CD14-positive monocyte (primary cell): ENCODE measurements at regions not wholly inside any gene's neighbourhood (a gene's known extent, or its start where the extent isn't known, plus 50 kb on each side); places are given as distances from the start of the nearest gene placed in this dataset.
A peak's percentile ranks its signal among the peaks of the same experiment; 100 is the strongest.

Source experiments
- DNase-seq, 3 donors: peaks; one replicate each; pipeline ENCODE4 v3.0.0-alpha.2; 2011 to 2022
- H2AFZ ChIP-seq: 2 replicates; pipeline ENCODE4 v1.6.0; 2012; ENCODE audit warnings: mild to moderate bottlenecking, low read depth, low read length, inconsistent platforms; ENCODE audit not compliant: insufficient read depth, poor library complexity, severe bottlenecking
- H3K27ac ChIP-seq, 2 donors: 1 replicate in 1 of 2; 2 replicates in 1 of 2; pipeline ENCODE4 v1.5.1; 2012 to 2013; ENCODE audit warnings: low read length in 2 of 2, control low read depth in 1 of 2, inconsistent platforms in 1 of 2, low read depth in 1 of 2, mild to moderate bottlenecking in 1 of 2
- H3K27me3 ChIP-seq, 2 donors: one replicate each; pipeline versions ENCODE4 v1.6.0 to v1.6.1; 2011 to 2013; ENCODE audit warnings: low read length in 2 of 2; ENCODE audit not compliant: control insufficient read depth in 2 of 2, insufficient read depth in 2 of 2
- H3K36me3 ChIP-seq, 2 donors: replicated peaks in 1 of 2; 1 replicate in 1 of 2; 2 replicates in 1 of 2; pipeline versions ENCODE4 v1.5.1 to v1.6.1; 2012 to 2013; ENCODE audit warnings: low read length in 2 of 2, control low read depth in 1 of 2, inconsistent platforms in 1 of 2, mild to moderate bottlenecking in 1 of 2; ENCODE audit not compliant: insufficient read depth in 2 of 2, control insufficient read depth in 1 of 2
- H3K4me1 ChIP-seq, 2 donors: 1 replicate in 1 of 2; 2 replicates in 1 of 2; pipeline versions ENCODE4 v1.5.1 to v1.6.1; 2012 to 2013; ENCODE audit warnings: low read length in 2 of 2, control low read depth in 1 of 2, inconsistent platforms in 1 of 2, mild to moderate bottlenecking in 1 of 2, moderate library complexity in 1 of 2; ENCODE audit not compliant: insufficient read depth in 2 of 2, control insufficient read depth in 1 of 2
- H3K4me2 ChIP-seq: replicated peaks from 2 replicates; pipeline ENCODE3; 2012; ENCODE audit warnings: low read length, moderate library complexity, mild to moderate bottlenecking; ENCODE audit not compliant: poor library complexity, severe bottlenecking; ENCODE audit errors: extremely low read depth
- H3K4me3 ChIP-seq, 3 experiments: fragments of 200-600 bp in 1 of 3; sonication (generic) in 1 of 3; replicated peaks in 1 of 3; 1 replicate in 2 of 3; 2 replicates in 1 of 3; pipeline ENCODE4 v1.5.1; 2011 to 2013; ENCODE audit warnings: low read length in 3 of 3, mild to moderate bottlenecking in 3 of 3, control low read depth in 2 of 3, low read depth in 2 of 3, inconsistent platforms in 1 of 3, moderate library complexity in 1 of 3
- H3K79me2 ChIP-seq: 2 replicates; pipeline ENCODE4 v1.6.0; 2012; ENCODE audit warnings: mild to moderate bottlenecking, control low read depth, inconsistent platforms, low read length, moderate library complexity; ENCODE audit not compliant: insufficient read depth
- H3K9ac ChIP-seq: 2 replicates; pipeline ENCODE4 v1.6.0; 2017; ENCODE audit warnings: low read length, mild to moderate bottlenecking; ENCODE audit not compliant: insufficient read depth, poor library complexity, severe bottlenecking
- H3K9me3 ChIP-seq, 2 donors: replicated peaks in 1 of 2; 1 replicate in 1 of 2; 2 replicates in 1 of 2; pipeline versions ENCODE4 v1.5.1 to v1.6.1; 2012 to 2013; ENCODE audit warnings: low read length in 2 of 2, control low read depth in 1 of 2; ENCODE audit not compliant: control insufficient read depth in 1 of 2, insufficient read depth in 1 of 2
- H4K20me1 ChIP-seq: 2 replicates; pipeline ENCODE4 v1.6.0; 2012; ENCODE audit warnings: mild to moderate bottlenecking, low read length, control low read depth, moderate library complexity; ENCODE audit not compliant: insufficient read depth
- H3K27ac Mint-ChIP-seq, 7 donors: one replicate each; pipeline ENCODE4 v1.8.0; 2020; ENCODE audit warnings: mild to moderate bottlenecking in 7 of 7, mixed read lengths in 7 of 7, moderate library complexity in 6 of 7, inconsistent platforms in 2 of 7
- H3K27me3 Mint-ChIP-seq, 3 donors: one replicate each; pipeline ENCODE4 v1.8.0; 2021 to 2022; ENCODE audit warnings: low read depth in 3 of 3, mild to moderate bottlenecking in 3 of 3, mixed read lengths in 3 of 3, moderate library complexity in 3 of 3, inconsistent platforms in 1 of 3
- H3K36me3 Mint-ChIP-seq, 2 donors: one replicate each; pipeline ENCODE4 v1.8.0; 2020; ENCODE audit warnings: mixed read lengths in 2 of 2, inconsistent platforms in 1 of 2, mild to moderate bottlenecking in 1 of 2
- H3K4me1 Mint-ChIP-seq: one replicate; pipeline ENCODE4 v1.8.0; 2020; ENCODE audit warnings: mild to moderate bottlenecking, mixed read lengths
- H3K4me3 Mint-ChIP-seq, 2 donors: one replicate each; pipeline ENCODE4 v1.8.0; 2020; ENCODE audit warnings: mild to moderate bottlenecking in 2 of 2, mixed read lengths in 2 of 2, moderate library complexity in 1 of 2
- H3K9me3 Mint-ChIP-seq, 7 donors: one replicate each; pipeline ENCODE4 v1.8.0; 2020 to 2022; ENCODE audit warnings: mixed read lengths in 7 of 7, mild to moderate bottlenecking in 6 of 7, moderate library complexity in 6 of 7, inconsistent platforms in 2 of 7
- CTCF ChIP-seq: fragments of 200-600 bp; IDR thresholded peaks from one replicate; pipeline ENCODE4 v1.8.0; 2022; ENCODE audit warnings: antibody characterized with exemption, mild to moderate bottlenecking
- WGBS: methylation state at CpG from one replicate; pipeline ENCODE4 v1.1.5; 2013; ENCODE audit warnings: missing lambda C conversion rate; ENCODE audit not compliant: insufficient coverage; 5-methylcytosine and 5-hydroxymethylcytosine counted together
- intact Hi-C, 2 donors: fragments of 100-400 bp; cut with micrococcal nuclease; formaldehyde crosslinking; loops; one replicate each; pipeline versions ENCODE4 v1.15.0 to v1.15.1; 2023

- Mint-ChIP-seq H3K36me3 (no peaks in the 10 kb centered on the region), H3K4me1 (peaks cover 16% of the 10 kb centered on the region), H3K27ac (no peak overlapping the region), H3K4me3 (no peak overlapping the region), H3K27me3 (peaks cover 0 to 7% (median 1%) of the 10 kb centered on the region in 3 donors), H3K9me3 (peaks cover 0 to 15% (median 8%) of the 10 kb centered on the region in 7 donors)
- no peak for TF ChIP-seq CTCF
- Histone ChIP-seq H3K27me3 (no peaks in the 10 kb centered on the region), H4K20me1 (no peaks in the 10 kb centered on the region), H3K4me1 (peaks cover 2 to 4% of the 10 kb centered on the region in 2 donors), H3K79me2 (no peaks in the 10 kb centered on the region), H3K9ac (no peak overlapping the region), H3K4me3 (no peak overlapping the region), H3K27ac (no peak overlapping the region), H3K9me3 (peaks cover 0 to 8% of the 10 kb centered on the region in 2 donors), H3K36me3 (no peaks in the 10 kb centered on the region), H2AFZ (no peak overlapping the region), H3K4me2 (no peak overlapping the region)
- no peak for DNase-seq
- intact Hi-C loops = no loop called here
- 27% methylated on average over 3 of the region's 7 CpGs for WGBS
These were observed 282.6 kb downstream of the HAPSTR1 start for GRCh38 chr16:9374061-9374460.

GRCh38 chr16:9378876-9379275, 287.4 kb downstream of the HAPSTR1 start:
- no peak overlapping the region for H3K4me3 Mint-ChIP-seq
- no peaks in the 10 kb centered on the region for H3K36me3 ChIP-seq
- H3K79me2 ChIP-seq = no peaks in the 10 kb centered on the region
- no peaks in the 10 kb centered on the region for H3K27me3 ChIP-seq
- peak in 2 of 3 donors; percentile 9 to 16 for DNase-seq
- peaks cover 5% of the 10 kb centered on the region in 2 donors for H3K4me1 ChIP-seq
- H3K27ac Mint-ChIP-seq = peak overlapping the region in 1 of 7 donors; percentile 21
- peaks cover 0 to 8% of the 10 kb centered on the region in 2 donors for H3K9me3 ChIP-seq
- H3K27me3 Mint-ChIP-seq = peaks cover 0 to 5% (median 4%) of the 10 kb centered on the region in 3 donors
- H2AFZ ChIP-seq = no peak overlapping the region
- no peak overlapping the region for H3K4me3 ChIP-seq
- 28% methylated on average over 3 of the region's 5 CpGs for WGBS
- no peak for TF ChIP-seq CTCF
- no peak overlapping the region for H3K9ac ChIP-seq
- H3K36me3 Mint-ChIP-seq = no peaks in the 10 kb centered on the region
- peaks cover 0 to 21% (median 11%) of the 10 kb centered on the region in 7 donors for H3K9me3 Mint-ChIP-seq
- H3K4me2 ChIP-seq = peak overlapping the region; percentile 7
- intact Hi-C loops = no loop called here
- H3K27ac ChIP-seq = no peak overlapping the region
- peaks cover 17% of the 10 kb centered on the region for H3K4me1 Mint-ChIP-seq
- no peaks in the 10 kb centered on the region for H4K20me1 ChIP-seq
